GM12873 (cell line): ENCODE measurements at regions not wholly inside any gene's neighbourhood (a gene's known extent, or its start where the extent isn't known, plus 50 kb on each side); places are given as distances from the start of the nearest gene placed in this dataset.

Experiments used
- TF ChIP-seq, protein P1 (sequence below): IDR thresholded peaks from 2 replicates; pipeline ENCODE4 v1.5.1; 2012; ENCODE audit warnings: low read depth, mild to moderate bottlenecking, moderate library complexity, low read length, control low read depth; ENCODE audit not compliant: insufficient read depth; ENCODE audit errors: missing control alignments

DNA sequence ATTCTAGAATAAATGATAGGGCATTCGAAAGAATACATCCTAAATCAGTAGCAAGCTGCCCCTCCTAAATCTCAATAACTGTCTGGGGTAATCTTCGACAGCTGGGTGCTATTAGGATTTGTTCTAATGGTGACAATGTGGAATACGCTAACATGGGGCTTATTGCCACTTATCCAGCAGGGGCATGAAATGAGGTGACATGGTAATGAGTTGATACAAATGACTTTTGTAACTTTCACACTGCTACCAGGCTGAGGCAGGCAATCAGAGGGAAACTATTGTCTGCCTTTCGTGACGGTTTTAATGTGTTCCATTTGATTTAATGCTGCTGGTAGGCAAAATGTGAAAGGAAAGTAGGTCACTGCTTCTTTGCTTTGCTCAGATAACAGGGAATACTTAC is 1047.4 kb upstream of the PABPC4L start:
- TF ChIP-seq, protein P1, sequence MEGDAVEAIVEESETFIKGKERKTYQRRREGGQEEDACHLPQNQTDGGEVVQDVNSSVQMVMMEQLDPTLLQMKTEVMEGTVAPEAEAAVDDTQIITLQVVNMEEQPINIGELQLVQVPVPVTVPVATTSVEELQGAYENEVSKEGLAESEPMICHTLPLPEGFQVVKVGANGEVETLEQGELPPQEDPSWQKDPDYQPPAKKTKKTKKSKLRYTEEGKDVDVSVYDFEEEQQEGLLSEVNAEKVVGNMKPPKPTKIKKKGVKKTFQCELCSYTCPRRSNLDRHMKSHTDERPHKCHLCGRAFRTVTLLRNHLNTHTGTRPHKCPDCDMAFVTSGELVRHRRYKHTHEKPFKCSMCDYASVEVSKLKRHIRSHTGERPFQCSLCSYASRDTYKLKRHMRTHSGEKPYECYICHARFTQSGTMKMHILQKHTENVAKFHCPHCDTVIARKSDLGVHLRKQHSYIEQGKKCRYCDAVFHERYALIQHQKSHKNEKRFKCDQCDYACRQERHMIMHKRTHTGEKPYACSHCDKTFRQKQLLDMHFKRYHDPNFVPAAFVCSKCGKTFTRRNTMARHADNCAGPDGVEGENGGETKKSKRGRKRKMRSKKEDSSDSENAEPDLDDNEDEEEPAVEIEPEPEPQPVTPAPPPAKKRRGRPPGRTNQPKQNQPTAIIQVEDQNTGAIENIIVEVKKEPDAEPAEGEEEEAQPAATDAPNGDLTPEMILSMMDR = no peak

DNA sequence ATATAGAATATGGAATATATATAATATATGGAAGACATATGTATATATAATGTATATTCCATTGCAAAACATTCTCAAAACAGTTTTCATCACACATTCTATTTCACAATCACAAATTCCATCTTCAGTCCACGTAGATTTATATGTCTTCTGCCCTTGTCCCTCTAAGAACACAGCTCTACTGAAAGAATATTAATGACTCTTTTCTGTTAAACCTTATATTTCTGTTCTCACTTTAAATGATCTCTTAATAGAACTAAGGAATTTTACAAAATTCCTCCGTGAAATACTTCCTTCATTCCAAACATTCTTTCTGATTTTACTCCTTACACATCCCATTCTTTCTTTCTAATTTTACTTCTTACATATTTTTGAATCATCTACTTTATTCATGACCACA is 1043.1 kb upstream of the PABPC4L start:
- TF ChIP-seq, protein P1 = no peak

DNA sequence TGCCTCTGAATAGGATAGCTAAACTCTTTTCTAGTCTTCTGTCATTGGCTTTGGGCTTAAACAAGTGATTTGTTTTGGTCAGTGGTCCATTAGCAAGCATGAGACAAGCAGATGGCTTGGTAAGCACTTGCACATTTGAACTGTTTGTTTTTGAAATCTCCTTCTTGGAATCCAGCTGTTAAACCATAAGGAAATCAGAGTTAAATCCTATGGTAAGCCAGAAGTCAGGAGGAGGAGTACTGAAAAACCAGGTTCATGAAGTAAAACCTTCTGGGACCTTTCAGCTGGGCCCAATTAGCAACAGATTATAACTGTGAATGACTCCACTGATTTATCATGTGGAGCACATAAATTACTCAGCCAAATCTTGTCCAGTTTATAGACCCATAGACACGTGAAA is 1042.5 kb upstream of the PABPC4L start:
- TF ChIP-seq, protein P1 = no peak

DNA sequence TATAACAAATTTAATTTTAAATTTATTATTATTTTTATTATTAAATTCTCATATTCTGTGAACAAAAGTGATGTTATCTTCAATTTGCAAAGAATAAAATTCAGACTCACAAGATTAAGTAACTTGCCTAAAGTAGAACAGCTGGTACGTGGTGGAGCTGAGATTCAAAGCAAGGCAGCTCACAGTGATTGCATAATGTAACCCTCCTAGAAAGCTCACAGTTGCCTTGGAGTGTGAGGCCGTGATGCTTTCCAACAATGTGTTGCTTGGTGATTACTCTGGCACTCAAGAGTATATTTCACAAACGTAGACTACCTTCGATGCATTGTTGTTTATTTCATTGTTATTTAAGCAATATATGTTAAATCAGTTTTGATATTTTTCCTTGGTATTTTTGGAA is 1039.2 kb upstream of the PABPC4L start:
- TF ChIP-seq, protein P1 = no peak

DNA sequence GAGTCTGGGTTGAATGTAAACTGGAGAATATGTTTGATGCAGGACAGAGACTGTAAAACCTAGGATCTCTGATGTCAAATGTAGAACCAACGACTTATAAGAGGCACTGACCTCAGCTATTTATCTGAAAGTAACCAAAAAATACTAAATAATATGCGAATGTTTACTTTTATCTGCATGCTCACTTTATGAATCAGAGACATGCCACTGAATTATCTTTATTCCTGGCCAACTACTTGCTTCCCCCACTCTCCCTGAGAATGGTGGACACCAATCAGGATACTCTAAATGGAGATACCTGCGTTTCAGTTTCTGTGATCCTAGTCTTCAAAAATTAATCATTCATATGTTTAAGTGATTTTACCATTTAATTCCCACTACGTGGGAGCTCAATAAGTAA is 1038.4 kb upstream of the PABPC4L start:
- TF ChIP-seq, protein P1 = no peak

DNA sequence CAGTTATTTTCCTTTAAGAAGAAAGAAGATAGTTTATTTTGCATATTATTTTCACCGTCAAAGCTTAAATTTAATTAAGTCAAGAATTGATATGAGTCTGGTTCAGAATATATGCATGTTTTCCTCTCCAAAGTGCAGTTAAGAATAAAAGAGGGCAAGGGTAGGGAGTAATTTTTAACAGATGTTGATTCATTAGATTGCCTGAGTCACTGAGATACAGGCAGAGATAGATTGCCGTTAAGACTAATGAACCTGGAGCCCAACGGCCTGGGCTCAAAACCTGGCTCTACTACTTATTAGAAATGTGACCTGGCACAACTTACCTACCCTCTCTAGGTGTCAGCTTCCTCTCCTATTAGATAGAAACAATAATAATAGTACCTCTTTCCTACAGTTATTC is 1037.4 kb upstream of the PABPC4L start:
- TF ChIP-seq, protein P1 = no peak

DNA sequence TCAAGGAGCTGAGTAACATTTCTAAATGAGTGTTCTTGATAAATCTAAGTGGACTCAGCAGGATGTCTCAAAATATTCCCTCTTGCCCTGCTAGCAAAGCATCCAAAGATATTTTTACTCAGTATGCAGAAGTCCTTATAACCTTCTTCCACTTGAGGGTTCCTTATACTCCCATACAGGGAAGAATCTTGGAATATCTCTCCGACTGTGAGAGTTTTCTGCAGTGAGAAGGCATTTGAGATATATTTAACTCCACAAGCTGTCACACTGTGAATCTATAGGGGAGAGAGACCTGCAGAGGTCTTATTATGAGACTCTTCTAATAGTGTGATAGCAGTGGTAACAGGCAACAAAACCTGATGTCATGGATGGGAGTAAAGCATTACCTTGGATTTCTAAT is 1034.5 kb upstream of the PABPC4L start:
- TF ChIP-seq, protein P1 = no peak
